ENCODE measurements at regions not wholly inside any gene's neighbourhood (a gene's known extent, or its start where the extent isn't known, plus 50 kb on each side); places are given as distances from the start of the nearest gene placed in this dataset.
A peak's percentile ranks its signal among the peaks of the same experiment; 100 is the strongest.
"Not testable (repeated sequence)": the region's sequence is repeated elsewhere in the genome, so short reads cannot be mapped to it uniquely, and the experiment has no call there.

GRCh38 chr13:22940090-22940710, 240.6 kb upstream of the SGCG start:
- in situ Hi-C loops (cut with HindIII; ENCODE audit: low pct_unique_long_range_greater_than_20kb, low sequenced_read_pairs): no loop called here
- no peak for DNase-seq (ENCODE audit: low read depth, low spot score)

DNA sequence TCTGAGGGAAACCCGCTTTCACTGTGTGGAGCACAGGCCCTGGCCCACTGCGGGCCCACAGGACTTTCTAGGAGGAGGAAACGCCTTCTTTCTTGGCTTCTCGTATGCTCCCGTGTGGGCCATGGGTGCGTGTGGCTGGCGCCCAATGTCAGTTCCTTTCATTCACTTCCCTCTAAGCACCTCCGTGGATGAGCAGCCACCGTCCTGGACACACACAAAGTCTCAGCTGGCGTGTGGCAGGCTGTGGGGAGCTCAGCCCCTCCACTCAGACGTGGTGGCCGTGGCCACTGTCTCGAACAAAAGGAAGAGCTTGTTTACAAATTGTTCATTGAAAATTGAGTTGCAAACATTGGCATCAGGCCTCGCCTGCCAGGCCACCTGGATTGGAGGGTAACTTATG, 240.0 kb upstream of the SGCG start:
- no peak for DNase-seq (ENCODE audit: low read depth, low spot score)
- in situ Hi-C loops (cut with HindIII; ENCODE audit: low pct_unique_long_range_greater_than_20kb, low sequenced_read_pairs): no loop called here

- in situ Hi-C loops (cut with HindIII; ENCODE audit: low pct_unique_long_range_greater_than_20kb, low sequenced_read_pairs); DNase-seq (ENCODE audit: low read depth, low spot score): not testable (repeated sequence)
Observed at GRCh38 chr13:22941495-22941894, 239.3 kb upstream of the SGCG start.

DNA sequence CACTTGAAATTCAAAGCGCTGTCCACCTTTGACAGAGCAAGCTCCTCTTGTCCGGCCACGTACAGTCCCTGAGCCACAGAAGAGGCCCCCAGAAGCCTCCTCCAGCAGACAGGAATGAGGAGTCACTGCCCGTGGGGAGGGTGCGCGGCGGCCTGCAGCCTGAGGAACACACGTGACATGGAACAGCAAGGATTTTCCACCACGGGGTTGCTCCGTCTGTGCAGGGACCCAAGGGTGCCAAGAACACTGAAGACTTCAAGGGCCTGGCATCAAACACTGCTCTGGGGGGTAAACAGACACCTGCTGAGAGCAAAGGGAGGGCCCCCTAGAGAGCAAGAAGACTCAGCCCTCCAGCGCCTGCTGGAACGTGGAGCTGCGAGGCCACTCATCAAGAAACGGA, 237.9 kb upstream of the SGCG start:
- in situ Hi-C loops (cut with HindIII; ENCODE audit: low pct_unique_long_range_greater_than_20kb, low sequenced_read_pairs); DNase-seq (ENCODE audit: low read depth, low spot score): not testable (repeated sequence)

GRCh38 chr13:22944378-22944777, 236.4 kb upstream of the SGCG start:
- DNase-seq (ENCODE audit: low read depth, low spot score): peak; percentile 50
- in situ Hi-C loops (cut with HindIII; ENCODE audit: low pct_unique_long_range_greater_than_20kb, low sequenced_read_pairs): no loop called here

- in situ Hi-C loops (cut with HindIII; ENCODE audit: low pct_unique_long_range_greater_than_20kb, low sequenced_read_pairs): no loop called here
- DNase-seq (ENCODE audit: low read depth, low spot score): no peak
Observed at GRCh38 chr13:22945321-22946226, 235.2 kb upstream of the SGCG start.

DNA sequence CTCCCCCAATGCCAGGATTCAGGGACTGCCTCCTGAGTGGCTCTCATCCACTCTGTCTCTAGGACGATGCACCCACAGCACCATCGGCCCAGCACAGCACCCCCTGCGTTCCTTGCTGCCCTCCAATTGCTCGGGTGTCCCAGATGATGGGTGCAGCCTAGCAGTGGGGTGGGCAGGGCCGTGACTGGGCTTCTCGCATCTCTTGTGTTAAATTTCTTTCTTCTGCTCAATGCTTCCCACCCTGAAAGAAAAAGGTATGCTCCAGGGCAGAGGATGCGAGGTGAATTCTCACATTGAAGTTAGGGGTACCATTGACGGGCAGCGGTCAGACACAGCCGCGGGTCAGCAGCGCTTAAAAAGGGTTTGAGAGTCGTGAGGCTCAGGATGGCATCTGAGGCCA, 232.4 kb upstream of the SGCG start:
- in situ Hi-C loops (cut with HindIII; ENCODE audit: low pct_unique_long_range_greater_than_20kb, low sequenced_read_pairs): no loop called here

GRCh38 chr13:22952018-22952417, 228.8 kb upstream of the SGCG start:
- in situ Hi-C loops (cut with HindIII; ENCODE audit: low pct_unique_long_range_greater_than_20kb, low sequenced_read_pairs); DNase-seq (ENCODE audit: low read depth, low spot score): not testable (repeated sequence)

More for the DNA sequence above, 232.4 kb upstream of the SGCG start:
- DNase-seq (ENCODE audit: low read depth, low spot score): no peak

- in situ Hi-C loops (cut with HindIII; ENCODE audit: low pct_unique_long_range_greater_than_20kb, low sequenced_read_pairs); DNase-seq (ENCODE audit: low read depth, low spot score): not testable (repeated sequence)
Observed at GRCh38 chr13:22955147-22955546, 225.6 kb upstream of the SGCG start.

GRCh38 chr13:22956456-22957115, 224.2 kb upstream of the SGCG start:
- in situ Hi-C loops (cut with HindIII; ENCODE audit: low pct_unique_long_range_greater_than_20kb, low sequenced_read_pairs); DNase-seq (ENCODE audit: low read depth, low spot score): not testable (repeated sequence)

- in situ Hi-C loops (cut with HindIII; ENCODE audit: low pct_unique_long_range_greater_than_20kb, low sequenced_read_pairs); DNase-seq (ENCODE audit: low read depth, low spot score): not testable (repeated sequence)
Observed at GRCh38 chr13:22959859-22960258, 220.9 kb upstream of the SGCG start.

- in situ Hi-C loops (cut with HindIII; ENCODE audit: low pct_unique_long_range_greater_than_20kb, low sequenced_read_pairs): no loop called here
- DNase-seq (ENCODE audit: low read depth, low spot score): no peak
Observed at GRCh38 chr13:22960827-22961226, 220.0 kb upstream of the SGCG start.

GRCh38 chr13:22961342-22961741, 219.4 kb upstream of the SGCG start:
- DNase-seq (ENCODE audit: low read depth, low spot score); in situ Hi-C loops (cut with HindIII; ENCODE audit: low pct_unique_long_range_greater_than_20kb, low sequenced_read_pairs): not testable (repeated sequence)

DNA sequence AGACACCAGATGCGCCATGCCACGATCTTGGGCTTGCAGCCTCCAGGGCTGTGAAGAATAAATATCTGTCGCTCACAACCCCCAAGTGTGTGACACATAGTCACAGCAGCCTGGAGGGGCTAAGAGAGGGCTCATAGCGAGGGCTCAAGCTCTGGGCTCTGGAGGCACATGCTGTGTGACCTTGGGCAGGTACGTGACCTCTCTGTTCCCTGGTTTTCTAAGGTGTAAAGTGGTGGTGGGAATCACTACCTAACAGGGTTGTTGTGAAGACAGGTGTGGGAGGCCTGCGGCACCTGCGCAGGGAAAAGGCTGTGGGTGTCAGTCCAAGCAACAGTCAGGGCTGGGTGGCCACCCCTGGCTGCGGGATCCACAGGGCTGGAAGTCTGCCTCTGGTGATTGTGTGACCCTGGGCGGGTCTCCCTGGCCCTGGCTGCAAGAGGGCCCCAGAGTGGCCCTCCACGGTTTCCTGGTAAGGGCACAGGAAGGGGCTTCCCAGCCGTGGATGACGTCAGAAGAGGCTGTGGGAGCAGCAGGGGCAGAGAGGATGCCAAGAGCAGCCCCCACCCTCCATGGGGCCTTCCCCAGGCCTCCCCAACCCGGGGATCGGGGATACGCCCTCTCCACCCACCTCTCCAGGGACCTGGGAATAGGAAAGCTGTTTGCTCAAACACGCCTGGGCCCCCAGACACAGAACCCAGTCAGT, 218.8 kb upstream of the SGCG start:
- in situ Hi-C loops (cut with HindIII; ENCODE audit: low pct_unique_long_range_greater_than_20kb, low sequenced_read_pairs): no loop called here
- DNase-seq (ENCODE audit: low read depth, low spot score): no peak

- in situ Hi-C loops (cut with HindIII; ENCODE audit: low pct_unique_long_range_greater_than_20kb, low sequenced_read_pairs); DNase-seq (ENCODE audit: low read depth, low spot score): not testable (repeated sequence)
Observed at GRCh38 chr13:22963384-22964053, 217.3 kb upstream of the SGCG start.

DNA sequence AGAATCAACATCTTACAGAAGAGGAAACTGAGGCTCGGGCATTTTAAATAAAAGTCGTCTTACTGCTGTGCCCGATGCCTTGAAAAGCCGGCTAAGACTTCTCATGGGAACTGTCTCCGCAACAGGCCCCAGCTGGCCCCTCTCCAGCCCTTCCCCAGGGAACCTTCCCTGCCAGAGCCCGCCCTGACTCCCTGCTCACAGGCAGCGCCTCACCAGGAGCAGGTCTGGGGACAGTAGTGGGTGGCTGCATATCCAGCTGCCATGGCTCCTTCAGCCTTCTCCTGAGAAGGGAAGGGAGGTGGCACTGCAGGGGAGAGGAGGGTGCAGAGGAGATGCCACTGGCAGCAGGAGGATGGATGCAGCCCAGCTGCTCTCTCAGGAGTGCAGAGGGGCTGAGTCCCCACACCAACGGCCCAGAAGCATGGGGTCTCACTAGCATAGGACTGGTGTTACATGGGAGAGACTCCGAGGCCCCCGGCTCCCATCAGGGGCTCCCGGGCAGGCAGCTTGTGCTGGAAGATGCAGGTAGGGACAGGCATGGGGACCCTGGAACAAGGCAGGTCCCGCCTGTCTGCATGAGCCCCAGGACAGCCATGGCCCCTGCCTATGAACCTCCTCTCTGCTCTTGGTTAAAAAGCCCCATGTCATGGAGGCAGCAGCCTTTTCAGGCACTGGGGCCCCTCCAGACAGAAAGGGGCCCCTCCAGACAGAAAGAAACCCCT, 216.4 kb upstream of the SGCG start:
- in situ Hi-C loops (cut with HindIII; ENCODE audit: low pct_unique_long_range_greater_than_20kb, low sequenced_read_pairs): no loop called here
- no peak for DNase-seq (ENCODE audit: low read depth, low spot score)
